Immature natural killer cell (primary cell): ENCODE measurements at regions not wholly inside any gene's neighbourhood (a gene's known extent, or its start where the extent isn't known, plus 50 kb on each side); places are given as distances from the start of the nearest gene placed in this dataset.

Experiments
- DNase-seq, 3 donors: peaks; one replicate each; pipeline ENCODE4 v3.0.0; 2022; ENCODE audit warnings: mixed read lengths in 1 of 3
- H3K27ac Mint-ChIP-seq, 6 donors: one replicate each; pipeline ENCODE4 v1.8.0; 2020; ENCODE audit warnings: mixed read lengths in 6 of 6, mild to moderate bottlenecking in 5 of 6, inconsistent platforms in 4 of 6, moderate library complexity in 3 of 6
- H3K27me3 Mint-ChIP-seq, 3 donors: one replicate each; pipeline ENCODE4 v1.8.0; 2020 to 2021; ENCODE audit warnings: low read depth in 3 of 3, mild to moderate bottlenecking in 3 of 3, mixed read lengths in 3 of 3, moderate library complexity in 3 of 3, inconsistent platforms in 1 of 3
- H3K36me3 Mint-ChIP-seq, 3 donors: one replicate each; pipeline ENCODE4 v1.8.0; 2020; ENCODE audit warnings: mixed read lengths in 3 of 3, inconsistent platforms in 2 of 3, mild to moderate bottlenecking in 2 of 3
- H3K4me1 Mint-ChIP-seq, 2 donors: one replicate each; pipeline ENCODE4 v1.8.0; 2020; ENCODE audit warnings: inconsistent platforms in 2 of 2, mild to moderate bottlenecking in 2 of 2, mixed read lengths in 2 of 2, moderate library complexity in 1 of 2
- H3K4me3 Mint-ChIP-seq, 5 donors: one replicate each; pipeline ENCODE4 v1.8.0; 2020; ENCODE audit warnings: mild to moderate bottlenecking in 5 of 5, mixed read lengths in 5 of 5, inconsistent platforms in 3 of 5, moderate library complexity in 3 of 5
- H3K9me3 Mint-ChIP-seq, 6 donors: one replicate each; pipeline ENCODE4 v1.8.0; 2020; ENCODE audit warnings: mild to moderate bottlenecking in 6 of 6, mixed read lengths in 6 of 6, inconsistent platforms in 4 of 6, moderate library complexity in 3 of 6

- Mint-ChIP-seq H3K4me1 (no peaks in the 10 kb centered on the region), H3K9me3 (peaks cover 0 to 3% (median 0%) of the 10 kb centered on the region in 6 donors), H3K27me3 (peaks cover 0 to 5% (median under 1%) of the 10 kb centered on the region in 3 donors), H3K4me3 (no peak overlapping the region), H3K36me3 (no peaks in the 10 kb centered on the region), H3K27ac (no peak overlapping the region)
- no peak for DNase-seq
These were observed 133.6 kb downstream of the CBLL2 start for GRCh38 chrX:22406201-22406737.

GRCh38 chrX:22409418-22409817 is 136.7 kb downstream of the CBLL2 start:
- Mint-ChIP-seq H3K9me3 (peaks cover 0 to 3% (median 0%) of the 10 kb centered on the region in 6 donors), H3K36me3 (no peaks in the 10 kb centered on the region), H3K4me3 (no peak overlapping the region), H3K27ac (no peak overlapping the region), H3K27me3 (peaks cover 0 to 3% (median 0%) of the 10 kb centered on the region in 3 donors), H3K4me1 (no peaks in the 10 kb centered on the region)
- no peak for DNase-seq

- DNase-seq: no peak
- H3K4me3 Mint-ChIP-seq: no peak overlapping the region
- no peak overlapping the region for H3K27ac Mint-ChIP-seq
- no peaks in the 10 kb centered on the region for H3K4me1 Mint-ChIP-seq
- H3K27me3 Mint-ChIP-seq: peaks cover 0 to 2% (median 0%) of the 10 kb centered on the region in 3 donors
- H3K9me3 Mint-ChIP-seq: peaks cover 0 to 4% (median 0%) of the 10 kb centered on the region in 6 donors
- H3K36me3 Mint-ChIP-seq: no peaks in the 10 kb centered on the region
These were observed 151.6 kb downstream of the CBLL2 start for GRCh38 chrX:22424122-22424915.

GRCh38 chrX:22424919-22425318 is 152.2 kb downstream of the CBLL2 start:
- H3K27me3 Mint-ChIP-seq: peaks cover 0 to 4% (median 0%) of the 10 kb centered on the region in 3 donors
- H3K27ac Mint-ChIP-seq: no peak overlapping the region
- no peak for DNase-seq
- H3K36me3 Mint-ChIP-seq: no peaks in the 10 kb centered on the region
- H3K9me3 Mint-ChIP-seq: peaks cover 0 to 4% (median 0%) of the 10 kb centered on the region in 6 donors
- no peak overlapping the region for H3K4me3 Mint-ChIP-seq
- no peaks in the 10 kb centered on the region for H3K4me1 Mint-ChIP-seq

- no peak overlapping the region for H3K4me3 Mint-ChIP-seq
These were observed 157.0 kb downstream of the CBLL2 start for GRCh38 chrX:22429704-22430103.

GRCh38 chrX:22430701-22431100 is 158.0 kb downstream of the CBLL2 start:
- no peak overlapping the region for H3K27ac Mint-ChIP-seq
- no peak for DNase-seq
- H3K4me1 Mint-ChIP-seq: no peaks in the 10 kb centered on the region
- H3K27me3 Mint-ChIP-seq: peaks cover 0 to 6% (median 0%) of the 10 kb centered on the region in 3 donors
- peaks cover 0 to 10% (median 9%) of the 10 kb centered on the region in 6 donors for H3K9me3 Mint-ChIP-seq
- no peaks in the 10 kb centered on the region for H3K36me3 Mint-ChIP-seq
- H3K4me3 Mint-ChIP-seq: no peak overlapping the region

More at GRCh38 chrX:22429704-22430103, 157.0 kb downstream of the CBLL2 start:
- H3K27ac Mint-ChIP-seq: no peak overlapping the region
- H3K27me3 Mint-ChIP-seq: peaks cover 0 to 6% (median 0%) of the 10 kb centered on the region in 3 donors
- H3K4me1 Mint-ChIP-seq: no peaks in the 10 kb centered on the region
- no peak for DNase-seq
- H3K36me3 Mint-ChIP-seq: no peaks in the 10 kb centered on the region
- H3K9me3 Mint-ChIP-seq: peaks cover 0 to 10% (median 9%) of the 10 kb centered on the region in 6 donors

GRCh38 chrX:22433292-22434070 is 160.8 kb downstream of the CBLL2 start:
- Mint-ChIP-seq H3K4me1 (no peaks in the 10 kb centered on the region), H3K36me3 (no peaks in the 10 kb centered on the region), H3K4me3 (no peak overlapping the region), H3K27ac (no peak overlapping the region), H3K27me3 (peaks cover 0 to 6% (median 4%) of the 10 kb centered on the region in 3 donors), H3K9me3 (peaks cover 2 to 14% (median 9%) of the 10 kb centered on the region in 6 donors)
- DNase-seq: no peak

GRCh38 chrX:22445880-22446279 is 173.2 kb downstream of the CBLL2 start:
- Mint-ChIP-seq H3K27ac (no peak overlapping the region), H3K4me3 (no peak overlapping the region), H3K36me3 (no peaks in the 10 kb centered on the region), H3K4me1 (no peaks in the 10 kb centered on the region), H3K27me3 (peaks cover 0 to 5% (median 1%) of the 10 kb centered on the region in 3 donors), H3K9me3 (peaks cover 0 to 6% (median 2%) of the 10 kb centered on the region in 6 donors)
- no peak for DNase-seq

GRCh38 chrX:22462959-22463358 is 190.2 kb downstream of the CBLL2 start:
- Mint-ChIP-seq H3K27me3 (peaks cover 0 to 1% (median 0%) of the 10 kb centered on the region in 3 donors), H3K9me3 (no peaks in the 10 kb centered on the region), H3K27ac (no peak overlapping the region)

GRCh38 chrX:22467571-22467970 is 194.9 kb downstream of the CBLL2 start:
- no peak for DNase-seq
- Mint-ChIP-seq H3K4me3 (peak overlapping the region in 1 of 5 donors; percentile 27), H3K9me3 (peaks cover 0 to 4% (median 0%) of the 10 kb centered on the region in 6 donors), H3K36me3 (no peaks in the 10 kb centered on the region), H3K27ac (no peak overlapping the region), H3K4me1 (peaks cover 2 to 8% of the 10 kb centered on the region in 2 donors), H3K27me3 (peaks cover 0 to 4% (median 1%) of the 10 kb centered on the region in 3 donors)

More at GRCh38 chrX:22462959-22463358, 190.2 kb downstream of the CBLL2 start:
- DNase-seq: no peak
- peaks cover 2 to 4% of the 10 kb centered on the region in 2 donors for H3K4me1 Mint-ChIP-seq
- H3K36me3 Mint-ChIP-seq: no peaks in the 10 kb centered on the region
- H3K4me3 Mint-ChIP-seq: no peak overlapping the region

GRCh38 chrX:22481436-22481835 is 208.7 kb downstream of the CBLL2 start:
- H3K27me3 Mint-ChIP-seq: peaks cover 0 to 7% (median 0%) of the 10 kb centered on the region in 3 donors
- H3K27ac Mint-ChIP-seq: no peak overlapping the region
- DNase-seq: no peak
- H3K4me3 Mint-ChIP-seq: no peak overlapping the region
- no peaks in the 10 kb centered on the region for H3K4me1 Mint-ChIP-seq
- H3K36me3 Mint-ChIP-seq: no peaks in the 10 kb centered on the region
- H3K9me3 Mint-ChIP-seq: peaks cover 0 to 8% (median 4%) of the 10 kb centered on the region in 6 donors

- peaks cover 0 to 5% (median 1%) of the 10 kb centered on the region in 6 donors for H3K9me3 Mint-ChIP-seq
- H3K4me1 Mint-ChIP-seq: no peaks in the 10 kb centered on the region
- no peak for DNase-seq
- H3K27me3 Mint-ChIP-seq: peaks cover 0 to 5% (median 0%) of the 10 kb centered on the region in 3 donors
- no peak overlapping the region for H3K27ac Mint-ChIP-seq
- no peaks in the 10 kb centered on the region for H3K36me3 Mint-ChIP-seq
- H3K4me3 Mint-ChIP-seq: no peak overlapping the region
These were observed 213.6 kb downstream of the CBLL2 start for GRCh38 chrX:22486296-22486695.

GRCh38 chrX:22516893-22517292 is 244.2 kb downstream of the CBLL2 start:
- H3K9me3 Mint-ChIP-seq: peaks cover 0 to 3% (median 0%) of the 10 kb centered on the region in 6 donors
- H3K36me3 Mint-ChIP-seq: no peaks in the 10 kb centered on the region
- no peak overlapping the region for H3K27ac Mint-ChIP-seq
- peaks cover 0 to 6% (median 5%) of the 10 kb centered on the region in 3 donors for H3K27me3 Mint-ChIP-seq
- H3K4me1 Mint-ChIP-seq: no peaks in the 10 kb centered on the region
- DNase-seq: no peak
- no peak overlapping the region for H3K4me3 Mint-ChIP-seq
